Activated CD8-positive, alpha-beta T cell treated with anti-CD3 and anti-CD28 coated beads for 36 hours (primary cell): ENCODE measurements at regions not wholly inside any gene's neighbourhood (a gene's known extent, or its start where the extent isn't known, plus 50 kb on each side); places are given as distances from the start of the nearest gene placed in this dataset.

ENCODE experiments used
- ATAC-seq: fragments of 200-7000 bp; cut with Tn5 transposase; one replicate; pipeline ENCODE4 v1.10.0; 2021; ENCODE audit warnings: mild to moderate bottlenecking, moderate library complexity
- CTCF ChIA-PET: fragments of 350-600 bp; sonication (Branson Sonifier 250); formaldehyde crosslinking; loops from one replicate; lab custom pipeline; 2021; ENCODE audit warnings: antibody characterized with exemption; lab: Charles Lee
- POLR2A ChIA-PET: fragments of 350-600 bp; sonication (Branson Sonifier 250); formaldehyde crosslinking; loops from one replicate; lab custom pipeline; 2021; ENCODE audit warnings: antibody characterized with exemption; lab: Charles Lee
- DNase-seq: peaks from one replicate; pipeline ENCODE4 v3.0.0-alpha.2; 2020
- H3K27ac Mint-ChIP-seq: one replicate; pipeline ENCODE4 v1.8.0; 2021; ENCODE audit warnings: mild to moderate bottlenecking, mixed read lengths
- H3K27me3 Mint-ChIP-seq: one replicate; pipeline ENCODE4 v1.8.0; 2021; ENCODE audit warnings: mixed read lengths
- H3K36me3 Mint-ChIP-seq: one replicate; pipeline ENCODE4 v1.8.0; 2021; ENCODE audit warnings: low read depth, mixed read lengths
- H3K4me1 Mint-ChIP-seq: one replicate; pipeline ENCODE4 v1.8.0; 2021; ENCODE audit warnings: low read depth, mixed read lengths
- H3K4me3 Mint-ChIP-seq: one replicate; pipeline ENCODE4 v1.8.0; 2021; ENCODE audit warnings: mild to moderate bottlenecking, moderate library complexity, mixed read lengths
- H3K9me3 Mint-ChIP-seq: one replicate; pipeline ENCODE4 v1.8.0; 2021; ENCODE audit warnings: mixed read lengths
- CTCF ChIP-seq: fragments of 200-600 bp; IDR thresholded peaks from one replicate; pipeline ENCODE4 v1.8.0; 2022; ENCODE audit warnings: antibody characterized with exemption, mild to moderate bottlenecking
- intact Hi-C: fragments of 100-400 bp; cut with micrococcal nuclease; formaldehyde crosslinking; loops from one replicate; pipeline ENCODE4 v1.10.0; 2022

- ChIA-PET CTCF (no interaction called here), POLR2A (no interaction called here)
- ATAC-seq (no peak), DNase-seq (no peak)
- Mint-ChIP-seq H3K9me3 (peaks cover 1% of the 10 kb centered on the region), H3K4me1 (no peaks in the 10 kb centered on the region), H3K27me3 (no peaks in the 10 kb centered on the region), H3K36me3 (no peaks in the 10 kb centered on the region), H3K4me3 (no peak overlapping the region), H3K27ac (no peak overlapping the region)
- TF ChIP-seq CTCF, result no peak
- intact Hi-C loops, result no loop called here
Observed at GRCh38 chr5:106481374-106481773, 1189.4 kb downstream of the EFNA5 start.

GRCh38 chr5:106476630-106477029 is 1194.1 kb downstream of the EFNA5 start:
- Mint-ChIP-seq H3K27ac (no peak overlapping the region), H3K9me3 (peaks cover 3% of the 10 kb centered on the region), H3K4me3 (no peak overlapping the region), H3K4me1 (no peaks in the 10 kb centered on the region), H3K27me3 (no peaks in the 10 kb centered on the region), H3K36me3 (no peaks in the 10 kb centered on the region)
- POLR2A ChIA-PET, result no interaction called here
- no peak for ATAC-seq
- CTCF ChIA-PET, result no interaction called here
- DNase-seq, result no peak
- intact Hi-C loops, result no loop called here
- no peak for TF ChIP-seq CTCF

GRCh38 chr5:106474066-106474465 is 1196.7 kb downstream of the EFNA5 start:
- intact Hi-C loops, result no loop called here
- ChIA-PET POLR2A (no interaction called here), CTCF (no interaction called here)
- DNase-seq (no peak), ATAC-seq (no peak)
- TF ChIP-seq CTCF, result no peak
- peaks cover 9% of the 10 kb centered on the region for H3K9me3 Mint-ChIP-seq
- H3K4me1 Mint-ChIP-seq, result no peaks in the 10 kb centered on the region
- H3K36me3 Mint-ChIP-seq, result no peaks in the 10 kb centered on the region
- H3K27ac Mint-ChIP-seq, result no peak overlapping the region
- no peaks in the 10 kb centered on the region for H3K27me3 Mint-ChIP-seq
- no peak overlapping the region for H3K4me3 Mint-ChIP-seq

- intact Hi-C loops, result no loop called here
- POLR2A ChIA-PET, result no interaction called here
Observed at GRCh38 chr5:106459541-106459940, 1211.2 kb downstream of the EFNA5 start.

More at GRCh38 chr5:106459541-106459940, 1211.2 kb downstream of the EFNA5 start:
- Mint-ChIP-seq H3K4me3 (no peak overlapping the region), H3K9me3 (no peaks in the 10 kb centered on the region), H3K4me1 (no peaks in the 10 kb centered on the region), H3K27ac (no peak overlapping the region), H3K36me3 (no peaks in the 10 kb centered on the region), H3K27me3 (no peaks in the 10 kb centered on the region)
- DNase-seq (no peak), ATAC-seq (no peak)
- CTCF ChIA-PET, result no interaction called here
- TF ChIP-seq CTCF, result no peak
